Esophagus muscularis mucosa (tissue), 4 donors: ENCODE measurements at regions not wholly inside any gene's neighbourhood (a gene's known extent, or its start where the extent isn't known, plus 50 kb on each side); places are given as distances from the start of the nearest gene placed in this dataset.

Experiments used
- DNase-seq: peaks from one replicate; pipeline ENCODE4 v3.0.0-alpha.2; 2017; ENCODE audit errors: extremely low spot score
- H3K27ac ChIP-seq, 4 donors: fragments of 200-600 bp; sonication (generic); replicated peaks in 1 of 4; 1 replicate in 3 of 4; 2 replicates in 1 of 4; pipeline ENCODE4 v1.5.1; 2016 to 2019; ENCODE audit warnings: mild to moderate bottlenecking in 1 of 4
- H3K27me3 ChIP-seq, 4 donors: fragments of 200-600 bp; sonication (generic); one replicate each; pipeline versions ENCODE4 v1.5.1 to v1.6.0; 2016 to 2019
- H3K36me3 ChIP-seq, 4 donors: fragments of 200-600 bp; sonication (generic); one replicate each; pipeline ENCODE4 v1.5.1; 2016 to 2019
- H3K4me1 ChIP-seq, 4 donors: fragments of 200-600 bp; sonication (generic); one replicate each; pipeline ENCODE4 v1.5.1; 2016 to 2019
- H3K4me3 ChIP-seq, 4 donors: fragments of 200-600 bp; sonication (generic); 1 replicate in 2 of 4; 2 replicates in 2 of 4; pipeline ENCODE4 v1.5.1; 2016 to 2019; ENCODE audit warnings: mild to moderate bottlenecking in 4 of 4, moderate library complexity in 1 of 4
- H3K9me3 ChIP-seq, 4 donors: fragments of 200-600 bp; sonication (generic); 1 replicate in 3 of 4; 2 replicates in 1 of 4; pipeline ENCODE4 v1.5.1; 2016 to 2019
- EP300 ChIP-seq: sonication (generic); formaldehyde crosslinking; IDR thresholded peaks from one replicate; pipeline ENCODE4 v1.6.1; 2017; ENCODE audit warnings: antibody characterized with exemption
- POLR2A ChIP-seq: fragments of 450-650 bp; IDR thresholded peaks from one replicate; pipeline ENCODE4 v1.6.1; 2017; ENCODE audit warnings: antibody characterized with exemption, moderate library complexity, mild to moderate bottlenecking, low read depth
- POLR2AphosphoS5 ChIP-seq, 2 donors: sonication (generic); formaldehyde crosslinking; IDR thresholded peaks; one replicate each; pipeline ENCODE4 v1.6.1; 2017; ENCODE audit warnings: antibody characterized with exemption in 2 of 2
- WGBS: methylation state at CpG from one replicate; pipeline ENCODE4 v1.1.5; 2018; 5-methylcytosine and 5-hydroxymethylcytosine counted together
- intact Hi-C: fragments of 100-400 bp; cut with DNase I; formaldehyde crosslinking; loops from one replicate; pipeline ENCODE4 v1.15.1; 2023
- TF ChIP-seq, protein P1 (sequence below), 3 experiments: fragments of 200-600 bp in 2 of 3; fragments of 450-650 bp in 1 of 3; sonication (generic) in 2 of 3; IDR thresholded peaks; one replicate each; pipeline ENCODE4 v1.5.1; 2017 to 2019; ENCODE audit warnings: antibody characterized with exemption in 3 of 3, mild to moderate bottlenecking in 2 of 3, moderate library complexity in 1 of 3

- Histone ChIP-seq H3K27ac (no peak overlapping the region), H3K9me3 (no peaks in the 10 kb centered on the region), H3K36me3 (no peaks in the 10 kb centered on the region), H3K4me3 (no peak overlapping the region), H3K4me1 (no peaks in the 10 kb centered on the region), H3K27me3 (no peaks in the 10 kb centered on the region)
- TF ChIP-seq POLR2A (no peak), POLR2AphosphoS5 (IDR thresholded peaks at IDR 0.05) (no peak), EP300 (no peak)
- TF ChIP-seq, protein P1, sequence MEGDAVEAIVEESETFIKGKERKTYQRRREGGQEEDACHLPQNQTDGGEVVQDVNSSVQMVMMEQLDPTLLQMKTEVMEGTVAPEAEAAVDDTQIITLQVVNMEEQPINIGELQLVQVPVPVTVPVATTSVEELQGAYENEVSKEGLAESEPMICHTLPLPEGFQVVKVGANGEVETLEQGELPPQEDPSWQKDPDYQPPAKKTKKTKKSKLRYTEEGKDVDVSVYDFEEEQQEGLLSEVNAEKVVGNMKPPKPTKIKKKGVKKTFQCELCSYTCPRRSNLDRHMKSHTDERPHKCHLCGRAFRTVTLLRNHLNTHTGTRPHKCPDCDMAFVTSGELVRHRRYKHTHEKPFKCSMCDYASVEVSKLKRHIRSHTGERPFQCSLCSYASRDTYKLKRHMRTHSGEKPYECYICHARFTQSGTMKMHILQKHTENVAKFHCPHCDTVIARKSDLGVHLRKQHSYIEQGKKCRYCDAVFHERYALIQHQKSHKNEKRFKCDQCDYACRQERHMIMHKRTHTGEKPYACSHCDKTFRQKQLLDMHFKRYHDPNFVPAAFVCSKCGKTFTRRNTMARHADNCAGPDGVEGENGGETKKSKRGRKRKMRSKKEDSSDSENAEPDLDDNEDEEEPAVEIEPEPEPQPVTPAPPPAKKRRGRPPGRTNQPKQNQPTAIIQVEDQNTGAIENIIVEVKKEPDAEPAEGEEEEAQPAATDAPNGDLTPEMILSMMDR (IDR thresholded peaks at IDR 0.05), result no peak
- WGBS, result 58% methylated on average over 4 of the region's 4 CpGs
- no peak for DNase-seq
- intact Hi-C loops, result no loop called here
Observed at GRCh38 chr20:4326195-4327065, 77.3 kb upstream of the ADRA1D start.

- no peak for TF ChIP-seq POLR2A
- TF ChIP-seq POLR2AphosphoS5 (IDR thresholded peaks at IDR 0.05), result no peak
- no peak for TF ChIP-seq EP300
- no peaks in the 10 kb centered on the region for H3K9me3 ChIP-seq
- no peaks in the 10 kb centered on the region for H3K27me3 ChIP-seq
- no peaks in the 10 kb centered on the region for H3K4me1 ChIP-seq
- H3K36me3 ChIP-seq, result no peaks in the 10 kb centered on the region
- 47% methylated on average over 8 of the region's 8 CpGs for WGBS
- peak; percentile 75 for DNase-seq
- no peak overlapping the region for H3K27ac ChIP-seq
- intact Hi-C loops, result no loop called here
- no peak overlapping the region for H3K4me3 ChIP-seq
Observed at GRCh38 chr20:4325548-4326187, 76.6 kb upstream of the ADRA1D start.

- WGBS, result 88% methylated on average over 5 of the region's 5 CpGs
- Histone ChIP-seq H3K36me3 (no peaks in the 10 kb centered on the region), H3K27ac (no peak overlapping the region), H3K4me1 (no peaks in the 10 kb centered on the region), H3K27me3 (no peaks in the 10 kb centered on the region), H3K9me3 (no peaks in the 10 kb centered on the region), H3K4me3 (no peak overlapping the region)
- intact Hi-C loops, result no loop called here
- TF ChIP-seq POLR2AphosphoS5 (IDR thresholded peaks at IDR 0.05) (no peak), EP300 (no peak), POLR2A (no peak)
- TF ChIP-seq, protein P1 (IDR thresholded peaks at IDR 0.05), result no peak
- peak; percentile 70 for DNase-seq
Observed at GRCh38 chr20:4324611-4325243, 75.6 kb upstream of the ADRA1D start.

GRCh38 chr20:4322499-4322898 is 73.4 kb upstream of the ADRA1D start:
- intact Hi-C loops, result no loop called here
- peak; percentile 42 for DNase-seq
- Histone ChIP-seq H3K36me3 (no peaks in the 10 kb centered on the region), H3K4me3 (no peak overlapping the region), H3K4me1 (no peaks in the 10 kb centered on the region), H3K27me3 (no peaks in the 10 kb centered on the region), H3K27ac (no peak overlapping the region), H3K9me3 (no peaks in the 10 kb centered on the region)
- WGBS, result 78% methylated on average over 1 of the region's 1 CpG
- no peak for TF ChIP-seq POLR2AphosphoS5 (IDR thresholded peaks at IDR 0.05)
- no peak for TF ChIP-seq POLR2A
- TF ChIP-seq, protein P1 (IDR thresholded peaks at IDR 0.05), result no peak
- TF ChIP-seq EP300, result no peak

DNA sequence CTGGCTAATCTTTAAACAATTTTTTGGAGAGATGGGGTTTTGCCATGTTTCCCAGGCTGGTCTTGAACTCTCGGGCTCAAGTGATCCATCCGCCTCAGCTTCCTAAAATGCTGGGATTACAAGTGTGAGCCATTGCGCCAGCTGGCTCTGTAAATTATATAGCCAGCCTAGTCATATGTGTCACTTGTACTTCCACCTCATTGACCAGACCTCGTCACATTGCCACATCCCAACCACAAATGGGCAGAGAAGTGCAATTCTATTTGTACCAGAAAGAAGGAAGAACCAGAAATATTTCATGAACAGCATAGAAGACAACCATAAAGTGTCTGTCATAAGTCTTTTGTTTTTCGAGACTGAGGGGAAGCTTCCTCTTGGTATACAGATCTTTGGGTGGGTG is 71.2 kb upstream of the ADRA1D start:
- intact Hi-C loops, result no loop called here
- H3K27ac ChIP-seq, result no peak overlapping the region
- H3K36me3 ChIP-seq, result no peaks in the 10 kb centered on the region
- no peak for TF ChIP-seq POLR2AphosphoS5 (IDR thresholded peaks at IDR 0.05)
- TF ChIP-seq EP300, result no peak
- TF ChIP-seq POLR2A, result no peak
- TF ChIP-seq, protein P1 (IDR thresholded peaks at IDR 0.05), result no peak
- no peaks in the 10 kb centered on the region for H3K4me1 ChIP-seq
- H3K27me3 ChIP-seq, result no peaks in the 10 kb centered on the region
- peaks cover 0 to 5% (median 0%) of the 10 kb centered on the region in 4 donors for H3K9me3 ChIP-seq
- no peak for DNase-seq
- WGBS, result 79% methylated on average over 5 of the region's 5 CpGs
- H3K4me3 ChIP-seq, result no peak overlapping the region
